Activated CD4-positive, alpha-beta T cell treated with anti-CD3 and anti-CD28 coated beads, Interleukin-10, Interleukin-2, amounts not matched to agents 100 ng/mL and 50 ng/mL, durations not matched to agents 16 hours and 8 hours (primary cell): ENCODE measurements at regions not wholly inside any gene's neighbourhood (a gene's known extent, or its start where the extent isn't known, plus 50 kb on each side); places are given as distances from the start of the nearest gene placed in this dataset.

ENCODE experiments used
- DNase-seq: peaks from one replicate; pipeline ENCODE4 v3.0.0-alpha.2; 2020

GRCh38 chr4:175871774-175872405 lies 59.8 kb upstream of the GPM6A start:
- DNase-seq, result no peak

DNA sequence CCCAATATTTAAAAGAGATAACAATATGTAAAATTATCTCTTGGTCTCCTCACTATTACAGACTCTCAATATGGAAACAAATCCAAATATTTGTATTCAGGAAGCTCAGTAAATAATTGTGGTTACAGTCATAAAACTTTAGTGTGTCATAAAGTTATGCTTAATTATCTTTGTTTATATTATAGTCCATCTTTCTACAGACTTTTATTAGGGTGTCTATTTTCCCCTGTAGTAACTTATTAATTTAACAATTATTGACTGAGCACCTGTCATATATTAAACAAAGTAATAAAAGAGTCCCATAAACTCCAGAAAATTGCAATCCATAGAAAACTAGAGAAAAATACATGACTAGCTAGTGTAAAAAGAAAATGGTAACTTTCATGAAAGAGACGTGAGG lies 61.6 kb upstream of the GPM6A start:
- no peak for DNase-seq

GRCh38 chr4:175874306-175874705 lies 62.2 kb upstream of the GPM6A start:
- DNase-seq, result no peak

GRCh38 chr4:175875993-175876771 lies 64.1 kb upstream of the GPM6A start:
- DNase-seq, result no peak

- DNase-seq, result no peak
These were observed 70.8 kb upstream of the GPM6A start for GRCh38 chr4:175882891-175883290.

DNA sequence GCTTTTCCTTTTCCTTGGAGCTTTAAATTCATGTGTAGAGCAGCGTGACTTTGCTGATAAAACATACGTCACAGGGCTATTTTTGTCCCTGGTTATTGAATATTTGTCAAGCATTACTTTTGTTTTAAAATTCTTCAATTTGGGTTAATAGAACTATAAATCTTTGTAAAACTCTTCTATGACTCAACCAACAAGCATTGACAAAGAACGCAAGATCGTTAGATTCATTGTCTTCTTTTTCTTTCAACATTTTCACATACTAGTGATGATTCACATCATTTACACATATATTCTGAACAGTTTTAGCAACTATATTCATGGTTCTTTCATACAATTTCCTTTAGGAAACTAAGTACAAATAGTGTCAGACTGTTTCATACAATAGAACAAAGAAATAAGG lies 72.0 kb upstream of the GPM6A start:
- no peak for DNase-seq

DNA sequence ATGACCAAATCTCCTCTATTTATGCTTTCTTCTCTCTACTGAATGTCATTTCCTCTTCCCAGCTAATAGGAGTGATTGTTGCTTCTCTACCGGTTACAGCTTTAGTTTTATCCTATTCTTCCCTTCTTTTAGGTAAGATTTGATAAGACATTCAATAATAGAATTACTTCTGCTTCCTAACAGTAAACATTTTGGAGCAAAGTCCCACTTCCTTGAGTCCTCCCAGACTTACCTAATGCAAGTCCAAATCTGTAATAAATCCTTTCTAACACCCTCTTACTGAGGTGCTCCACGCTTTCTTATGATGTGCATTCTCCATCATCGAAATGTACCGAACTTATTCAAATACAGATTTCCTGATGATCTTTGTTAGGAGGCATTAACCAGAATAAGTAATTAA lies 79.2 kb upstream of the GPM6A start:
- DNase-seq, result no peak

DNA sequence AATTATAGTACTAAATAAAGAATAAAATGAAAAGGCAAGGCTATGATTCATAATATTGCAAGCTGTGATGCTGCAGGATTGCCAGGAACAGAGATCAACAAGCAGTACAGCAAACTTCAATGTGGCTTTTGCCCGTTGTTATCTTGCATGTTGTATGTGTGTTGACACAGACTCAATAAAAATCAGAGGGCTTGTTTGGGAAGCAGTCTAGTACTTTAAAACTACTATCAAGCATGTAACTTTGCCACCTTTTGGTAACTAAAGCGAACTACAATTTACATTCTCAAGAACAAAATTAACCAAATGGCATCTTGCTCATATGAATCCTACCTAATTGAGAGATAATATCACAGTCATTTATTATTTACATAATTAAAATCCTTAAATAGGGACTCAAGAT lies 79.8 kb upstream of the GPM6A start:
- DNase-seq, result no peak

DNA sequence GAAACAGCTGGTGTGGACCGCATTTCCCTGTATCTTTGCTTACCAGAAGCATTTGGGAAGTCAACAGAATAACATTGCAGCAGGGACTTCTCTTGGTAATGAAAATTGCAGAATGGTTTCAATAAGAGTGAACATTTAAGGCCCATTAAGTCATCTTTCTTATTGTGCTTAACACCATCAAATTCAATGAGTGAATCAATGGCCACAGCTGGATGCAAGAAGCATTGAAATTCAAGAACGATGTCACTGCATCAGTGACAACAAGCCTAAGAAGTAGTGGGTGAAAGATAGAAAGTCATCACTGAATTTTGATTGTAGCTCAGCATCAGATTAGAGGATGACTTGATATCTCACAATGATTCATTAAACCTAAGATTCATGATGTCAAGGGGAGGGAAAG lies 93.9 kb upstream of the GPM6A start:
- no peak for DNase-seq

GRCh38 chr4:175906384-175906783 lies 94.3 kb upstream of the GPM6A start:
- no peak for DNase-seq

DNA sequence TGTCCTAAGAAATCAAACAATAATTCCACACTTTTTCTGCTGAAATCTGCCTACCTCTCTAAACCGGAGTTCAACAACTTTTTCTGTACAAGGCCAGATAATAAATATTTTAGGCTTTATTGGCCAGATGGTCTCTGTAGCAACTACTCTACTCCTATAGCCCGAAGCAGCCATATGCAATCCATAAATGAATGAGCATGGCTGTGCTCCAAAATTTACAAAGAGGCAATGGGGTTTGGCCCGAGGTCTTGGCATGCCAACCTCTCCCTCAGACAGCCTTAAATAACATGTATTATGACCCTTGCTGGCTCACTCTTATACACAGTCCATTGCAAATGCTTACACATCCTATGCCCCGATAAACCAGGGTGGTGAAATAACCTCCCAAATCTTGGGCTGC lies 98.6 kb upstream of the GPM6A start:
- DNase-seq, result no peak

DNA sequence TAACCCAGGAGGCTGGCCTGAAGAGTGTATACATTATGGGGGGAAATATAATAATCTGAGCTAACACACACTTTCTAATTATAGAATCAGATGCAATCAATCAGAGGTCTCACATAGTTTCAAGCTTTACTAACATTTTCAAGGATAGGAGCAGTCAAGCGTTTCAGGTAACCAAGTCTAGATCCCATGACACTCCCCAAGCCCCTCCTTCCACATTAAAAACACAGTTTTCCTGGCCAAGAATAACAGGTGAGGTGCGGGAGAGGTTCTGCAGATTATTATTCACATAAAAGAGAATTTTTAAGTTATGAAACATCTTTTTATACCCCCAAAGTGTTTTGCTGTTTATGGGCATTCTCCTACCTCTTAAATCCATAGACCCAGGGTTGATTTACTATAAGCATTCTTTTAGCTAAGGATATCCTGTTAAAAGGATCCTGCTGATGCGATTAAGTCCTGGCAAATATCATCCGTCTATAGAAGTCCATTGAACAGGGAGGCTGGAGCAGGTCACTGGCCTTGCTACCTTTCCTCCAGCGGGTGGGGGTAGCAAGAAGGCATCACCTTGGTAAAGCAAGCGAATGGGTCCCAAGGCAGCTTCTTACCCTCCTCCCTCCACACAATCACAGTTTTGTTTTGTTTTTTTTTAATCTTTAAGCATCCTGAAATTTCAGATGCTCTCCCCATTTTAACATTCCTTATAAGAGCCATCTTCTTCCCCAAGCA lies 104.7 kb upstream of the GPM6A start:
- no peak for DNase-seq

DNA sequence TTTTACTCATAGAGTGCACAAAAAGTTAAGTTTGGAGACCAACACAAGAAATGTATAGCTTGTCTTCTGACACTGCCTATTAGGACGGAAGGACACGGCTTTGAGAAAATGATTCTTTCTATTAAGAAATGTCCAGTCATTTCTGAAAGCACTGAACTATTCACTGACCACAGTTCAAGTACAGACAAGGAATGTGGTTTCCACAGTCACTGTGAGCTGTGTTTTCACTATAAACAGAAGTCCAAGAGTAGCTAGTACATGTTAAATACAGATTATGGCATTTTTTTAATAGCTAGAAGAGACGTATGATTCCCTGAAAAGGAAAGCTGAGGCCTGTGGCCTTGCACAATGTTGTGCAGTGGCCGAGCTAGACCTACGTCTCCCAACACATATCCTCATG lies 115.1 kb upstream of the GPM6A start:
- DNase-seq, result no peak

- no peak for DNase-seq
These were observed 117.4 kb upstream of the GPM6A start for GRCh38 chr4:175929441-175929840.

DNA sequence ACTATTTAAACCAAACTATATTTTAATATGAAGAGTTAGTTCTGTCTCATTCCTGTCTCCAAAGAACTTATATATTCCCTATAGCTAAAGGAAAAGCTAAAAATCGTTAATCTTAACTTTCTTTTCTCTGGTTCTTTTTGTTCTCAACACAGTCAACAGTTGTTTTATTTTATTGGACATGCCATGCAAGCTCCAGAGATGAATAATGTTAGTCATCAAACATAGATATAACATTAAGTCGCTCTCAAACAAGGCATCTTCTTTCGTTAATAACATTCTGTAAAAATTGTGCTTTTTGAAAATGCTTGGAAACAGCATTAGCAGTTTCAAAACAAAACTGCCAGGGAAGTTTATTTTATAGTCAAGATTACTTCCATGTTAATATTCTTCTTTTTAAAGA lies 117.9 kb upstream of the GPM6A start:
- no peak for DNase-seq

DNA sequence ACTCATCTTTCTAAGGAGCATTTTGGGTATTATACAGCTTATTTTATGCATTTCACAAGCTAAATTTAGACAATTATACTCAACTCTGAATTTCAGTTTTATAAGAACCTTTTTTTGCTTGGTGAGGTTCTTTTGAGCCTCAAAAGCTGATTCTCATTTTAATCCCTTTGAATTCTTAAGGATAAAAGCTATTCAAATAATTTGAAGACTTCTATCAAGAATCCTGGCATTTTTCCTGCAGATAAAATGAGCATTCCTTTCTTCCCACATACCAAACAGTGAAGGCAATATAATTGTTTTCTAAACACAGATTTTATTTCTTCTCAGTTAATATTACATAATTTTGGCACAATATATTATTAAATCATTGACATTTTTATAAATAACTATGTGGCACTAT lies 118.4 kb upstream of the GPM6A start:
- no peak for DNase-seq

- no peak for DNase-seq
These were observed 120.1 kb upstream of the GPM6A start for GRCh38 chr4:175932116-175932515.

- DNase-seq, result no peak
These were observed 122.4 kb upstream of the GPM6A start for GRCh38 chr4:175934506-175934905.

DNA sequence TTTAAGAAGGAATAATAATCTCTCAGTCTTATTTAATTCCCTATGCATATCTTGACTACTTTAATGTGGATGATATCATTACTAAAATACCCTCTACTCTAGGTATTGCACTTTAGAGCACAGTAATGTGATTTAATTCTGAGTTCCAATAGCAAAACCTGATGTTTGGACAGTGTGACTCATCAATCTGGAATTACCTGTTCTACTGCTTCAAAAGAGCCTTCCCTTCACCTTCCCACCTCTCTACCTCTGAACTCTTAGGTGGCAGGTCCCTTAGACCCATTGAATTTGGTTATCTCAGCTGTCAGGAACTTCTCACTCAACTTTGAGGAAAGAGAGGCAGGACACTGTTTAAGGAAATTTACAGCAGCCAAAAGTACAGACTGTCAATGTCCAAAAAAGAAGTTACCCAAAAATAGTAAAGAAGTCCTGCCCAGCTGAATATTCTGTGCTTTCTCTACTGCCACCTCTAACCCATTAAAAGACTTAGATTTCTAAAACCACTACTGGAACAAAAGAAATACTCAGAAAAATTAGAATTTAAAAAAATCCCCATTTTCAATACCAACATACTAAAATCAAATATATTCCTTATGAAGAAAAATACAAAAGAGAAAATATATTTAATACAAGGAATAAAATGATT lies 123.1 kb upstream of the GPM6A start:
- no peak for DNase-seq

DNA sequence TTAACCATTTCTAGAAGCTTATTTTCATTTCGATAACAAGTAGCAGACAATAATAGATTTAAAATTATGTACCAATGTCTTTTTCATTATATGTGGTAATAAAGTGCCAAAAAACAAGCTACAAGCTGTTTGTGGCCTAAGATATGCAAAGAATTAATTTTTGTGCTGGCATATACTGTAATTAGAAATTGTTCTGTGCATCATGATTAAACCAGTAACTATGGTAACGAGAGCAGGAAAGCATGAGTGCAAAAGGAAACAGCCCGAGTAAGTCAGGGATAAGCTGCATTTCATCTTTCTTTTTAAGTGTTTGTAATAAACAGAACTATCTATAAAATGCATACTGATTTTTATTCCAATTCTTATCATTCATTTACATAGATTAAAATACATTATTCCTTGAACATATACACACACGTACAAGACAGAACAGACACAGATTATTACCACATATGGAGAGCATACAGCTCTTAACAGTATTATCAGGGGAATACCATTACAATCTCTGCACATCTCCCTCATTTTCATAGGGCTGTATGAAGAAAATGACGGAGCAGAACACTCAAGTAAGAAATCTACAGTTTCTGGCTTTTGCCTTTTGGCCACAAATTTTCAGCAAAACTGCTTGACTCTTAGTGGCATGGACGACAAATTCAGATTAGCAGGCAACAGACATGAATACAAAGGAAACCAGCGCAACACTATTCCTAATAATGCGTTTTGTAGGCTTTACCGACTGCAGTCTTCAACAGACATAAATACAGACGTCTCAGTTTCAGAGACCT lies 121.3 kb upstream of the WDR17 start:
- no peak for DNase-seq

- DNase-seq, result no peak
These were observed 119.0 kb upstream of the WDR17 start for GRCh38 chr4:175946472-175947116.

DNA sequence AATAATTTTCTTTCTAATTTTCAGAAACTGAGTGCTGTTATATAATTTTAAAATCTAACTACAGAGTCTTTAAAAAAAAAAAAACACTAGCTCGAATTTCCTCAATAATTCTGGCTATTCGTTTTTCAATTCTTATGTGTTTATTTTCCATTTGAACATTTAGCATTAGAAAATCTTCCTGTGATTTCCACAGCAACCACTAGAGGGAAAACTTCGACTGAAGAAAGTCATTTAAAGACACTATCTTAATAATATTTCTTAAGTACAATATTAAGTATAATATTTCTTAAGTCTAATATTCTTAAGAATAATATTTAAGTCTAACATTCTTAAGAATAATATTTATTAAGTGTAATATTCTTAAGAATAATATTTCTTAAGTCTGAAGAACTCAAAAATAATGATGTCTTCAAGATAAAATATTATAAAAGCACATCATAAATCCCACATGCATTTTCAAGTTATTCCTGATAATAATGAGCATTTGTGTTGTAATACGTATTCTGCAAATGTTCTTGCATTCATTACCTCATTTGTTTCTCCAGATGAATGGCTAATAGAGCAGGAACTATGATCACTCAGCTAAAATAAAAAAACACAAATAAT lies 118.4 kb upstream of the WDR17 start:
- peak; percentile 24 for DNase-seq
